RPMI7951 (cell line): ENCODE measurements at regions not wholly inside any gene's neighbourhood (a gene's known extent, or its start where the extent isn't known, plus 50 kb on each side); places are given as distances from the start of the nearest gene placed in this dataset.
A peak's percentile ranks its signal among the peaks of the same experiment; 100 is the strongest.

ENCODE experiments used
- DNase-seq: peaks from one replicate; pipeline ENCODE4 v3.0.0-alpha.2; 2012; ENCODE audit warnings: low read depth

- DNase-seq, result no peak
These were observed 110.4 kb upstream of the PHACTR3 start for GRCh38 chr20:59493926-59494325.

GRCh38 chr20:59495166-59495565 is 109.2 kb upstream of the PHACTR3 start:
- no peak for DNase-seq

GRCh38 chr20:59495894-59496510 is 108.3 kb upstream of the PHACTR3 start:
- peak; percentile 72 for DNase-seq

- DNase-seq, result no peak
These were observed 106.0 kb upstream of the PHACTR3 start for GRCh38 chr20:59498291-59498690.

- DNase-seq, result no peak
These were observed 104.5 kb upstream of the PHACTR3 start for GRCh38 chr20:59499863-59500262.

GRCh38 chr20:59508729-59509128 is 95.6 kb upstream of the PHACTR3 start:
- DNase-seq, result no peak

- no peak for DNase-seq
These were observed 91.7 kb upstream of the PHACTR3 start for GRCh38 chr20:59512651-59513050.

- no peak for DNase-seq
These were observed 89.8 kb upstream of the PHACTR3 start for GRCh38 chr20:59514554-59514953.

- DNase-seq, result peak; percentile 75
These were observed 89.1 kb upstream of the PHACTR3 start for GRCh38 chr20:59515013-59515905.

- no peak for DNase-seq
These were observed 88.5 kb upstream of the PHACTR3 start for GRCh38 chr20:59515906-59516209.

GRCh38 chr20:59518881-59519706 is 85.2 kb upstream of the PHACTR3 start:
- peak; percentile 60 for DNase-seq

GRCh38 chr20:59519707-59520014 is 84.7 kb upstream of the PHACTR3 start:
- DNase-seq, result no peak

GRCh38 chr20:59520814-59521213 is 83.5 kb upstream of the PHACTR3 start:
- no peak for DNase-seq

- peak; percentile 63 for DNase-seq
These were observed 78.7 kb upstream of the PHACTR3 start for GRCh38 chr20:59525500-59526241.

- DNase-seq, result peak; percentile 8
These were observed 77.8 kb upstream of the PHACTR3 start for GRCh38 chr20:59526242-59527225.

GRCh38 chr20:59530782-59531181 is 73.6 kb upstream of the PHACTR3 start:
- DNase-seq, result no peak

GRCh38 chr20:59537991-59538390 is 66.3 kb upstream of the PHACTR3 start:
- no peak for DNase-seq

- no peak for DNase-seq
These were observed 56.7 kb upstream of the PHACTR3 start for GRCh38 chr20:59547596-59547995.
